Small intestine (tissue), 7 donors: ENCODE measurements at regions not wholly inside any gene's neighbourhood (a gene's known extent, or its start where the extent isn't known, plus 50 kb on each side); places are given as distances from the start of the nearest gene placed in this dataset.

ENCODE experiments used
- DNase-seq, 2 donors: peaks; one replicate each; pipeline versions ENCODE4 v3.0.0 to v3.0.0-alpha.2; 2013
- FAIRE-seq: peaks from 2 replicates; lab custom pipeline; 2012; peaks lifted over from hg19 to GRCh38; lab: Jason Lieb, UNC
- H3K27ac ChIP-seq, 3 donors: one replicate each; pipeline ENCODE4 v1.5.1; 2013; ENCODE audit warnings: low read length in 2 of 3, mild to moderate bottlenecking in 2 of 3, control low read depth in 1 of 3, inconsistent platforms in 1 of 3, low read depth in 1 of 3, moderate library complexity in 1 of 3
- H3K27me3 ChIP-seq, 3 donors: one replicate each; pipeline ENCODE4 v1.6.1; 2013; ENCODE audit warnings: low read length in 3 of 3, inconsistent platforms in 1 of 3; ENCODE audit not compliant: control insufficient read depth in 3 of 3, insufficient read depth in 3 of 3
- H3K36me3 ChIP-seq, 3 donors: one replicate each; pipeline ENCODE4 v1.6.1; 2013; ENCODE audit warnings: low read length in 3 of 3, inconsistent platforms in 1 of 3, low read depth in 1 of 3, mild to moderate bottlenecking in 1 of 3, moderate library complexity in 1 of 3; ENCODE audit not compliant: control insufficient read depth in 3 of 3, insufficient read depth in 2 of 3
- H3K4me1 ChIP-seq, 3 donors: one replicate each; pipeline ENCODE4 v1.6.1; 2013; ENCODE audit warnings: low read length in 2 of 3, inconsistent platforms in 1 of 3, low read depth in 1 of 3, mild to moderate bottlenecking in 1 of 3, moderate library complexity in 1 of 3; ENCODE audit not compliant: control insufficient read depth in 3 of 3, insufficient read depth in 2 of 3
- H3K4me3 ChIP-seq, 3 donors: one replicate each; pipeline ENCODE4 v1.5.1; 2013; ENCODE audit warnings: low read length in 3 of 3, control low read depth in 1 of 3, inconsistent platforms in 1 of 3, low read depth in 1 of 3, mild to moderate bottlenecking in 1 of 3, moderate library complexity in 1 of 3
- H3K9me3 ChIP-seq, 2 donors: one replicate each; pipeline ENCODE4 v1.6.1; 2013; ENCODE audit warnings: low read depth in 1 of 2, low read length in 1 of 2; ENCODE audit not compliant: control insufficient read depth in 2 of 2, insufficient read depth in 1 of 2
- WGBS, 3 donors: extraction: QIAGEN DNeasy Blood & Tissue Kit; methylation state at CpG; one replicate each; pipeline ENCODE4 v1.1.7; 2013; 5-methylcytosine and 5-hydroxymethylcytosine counted together
- donor health status: healthy with polysubstance abuse.
- donor health status: control.
- donor health status: control.
- donor health status: Bipolar disorder and iron deficiency.
- donor health status: healthy.

GRCh38 chr11:134822897-134823296, 410.9 kb upstream of the B3GAT1 start:
- no peak overlapping the region for H3K4me3 ChIP-seq
- no peaks in the 10 kb centered on the region for H3K9me3 ChIP-seq
- peaks cover 0 to 3% (median 0%) of the 10 kb centered on the region in 3 donors for H3K27me3 ChIP-seq
- no peaks in the 10 kb centered on the region for H3K36me3 ChIP-seq
- FAIRE-seq (no peak), DNase-seq (no peak)
- 53 to 80% (median 62%) methylated on average over 8 of the region's 8 CpGs for WGBS, 3 donors
- no peak overlapping the region for H3K27ac ChIP-seq
- H3K4me1 ChIP-seq: peaks cover 0 to 15% (median 5%) of the 10 kb centered on the region in 3 donors

DNA sequence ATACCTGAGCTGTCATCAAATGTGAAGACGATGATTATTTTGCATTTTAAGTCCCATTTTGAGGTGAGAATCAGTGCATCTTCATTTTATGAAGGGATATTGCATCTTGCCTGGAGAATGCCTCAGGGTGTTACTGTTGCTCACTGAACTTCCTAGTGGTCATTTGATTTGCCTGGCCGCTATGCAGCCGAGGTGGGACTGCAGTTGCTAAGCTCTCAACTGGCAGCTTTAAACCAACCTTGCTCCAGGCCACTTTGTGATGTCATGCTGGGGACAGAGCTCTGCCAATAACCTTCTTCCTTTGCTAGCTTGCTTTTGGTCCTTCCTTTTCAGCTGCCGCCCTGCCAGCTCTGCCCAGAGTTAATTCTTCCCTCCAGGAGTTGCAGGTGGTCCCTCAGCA, 409.4 kb upstream of the B3GAT1 start:
- no peaks in the 10 kb centered on the region for H3K36me3 ChIP-seq

GRCh38 chr11:134819041-134819440, 407.0 kb upstream of the B3GAT1 start:
- H3K4me3 ChIP-seq: no peak overlapping the region
- no peaks in the 10 kb centered on the region for H3K9me3 ChIP-seq
- H3K27me3 ChIP-seq: peaks cover 0 to 3% (median 0%) of the 10 kb centered on the region in 3 donors
- no peak for FAIRE-seq
- no peak overlapping the region for H3K27ac ChIP-seq
- H3K4me1 ChIP-seq: peaks cover 0 to 8% (median 0%) of the 10 kb centered on the region in 3 donors
- 33 to 39% (median 38%) methylated on average over 7 of the region's 7 CpGs for WGBS, 3 donors
- DNase-seq: no peak
- H3K36me3 ChIP-seq: no peaks in the 10 kb centered on the region

More for the DNA sequence above, 409.4 kb upstream of the B3GAT1 start:
- peaks cover 0 to 3% (median 0%) of the 10 kb centered on the region in 3 donors for H3K27me3 ChIP-seq
- H3K9me3 ChIP-seq: no peaks in the 10 kb centered on the region
- 72 to 80% (median 78%) methylated on average over 4 of the region's 4 CpGs for WGBS, 3 donors
- H3K27ac ChIP-seq: no peak overlapping the region
- DNase-seq (no peak), FAIRE-seq (no peak)
- peaks cover 0 to 15% (median 5%) of the 10 kb centered on the region in 3 donors for H3K4me1 ChIP-seq
- H3K4me3 ChIP-seq: no peak overlapping the region

GRCh38 chr11:134818516-134818915, 406.5 kb upstream of the B3GAT1 start:
- peak; percentile 74 to 80 for DNase-seq
- no peak overlapping the region for H3K4me3 ChIP-seq
- H3K4me1 ChIP-seq: peaks cover 0 to 7% (median 0%) of the 10 kb centered on the region in 3 donors
- H3K27me3 ChIP-seq: peaks cover 0 to 3% (median 0%) of the 10 kb centered on the region in 3 donors
- no peak for FAIRE-seq
- no peaks in the 10 kb centered on the region for H3K9me3 ChIP-seq
- H3K27ac ChIP-seq: peak overlapping the region in 1 of 3 donors; percentile 13
- no peaks in the 10 kb centered on the region for H3K36me3 ChIP-seq
- 13 to 36% (median 21%) methylated on average over 5 of the region's 5 CpGs for WGBS, 3 donors

DNA sequence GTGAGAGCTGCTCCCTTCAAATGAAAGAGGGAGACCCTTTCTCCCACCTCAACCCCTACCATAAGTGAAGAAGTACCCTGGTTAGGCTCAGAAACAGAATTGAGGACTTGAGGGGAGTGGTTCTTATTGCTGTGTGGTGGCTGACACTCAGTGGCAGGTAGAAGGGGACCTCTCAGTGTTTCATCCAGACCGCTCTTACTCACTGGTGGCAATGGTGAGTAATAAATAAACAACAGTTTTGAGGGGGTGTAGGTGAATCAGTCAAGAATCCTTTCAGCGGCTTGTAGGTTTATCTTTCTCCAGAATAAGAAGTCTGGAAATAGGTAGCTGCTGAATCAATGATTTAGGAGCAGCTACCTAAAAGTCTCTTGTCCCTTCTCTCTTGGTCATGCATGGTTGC, 403.4 kb upstream of the B3GAT1 start:
- no peaks in the 10 kb centered on the region for H3K9me3 ChIP-seq
- 89 to 91% (median 89%) methylated on average over 2 of the region's 2 CpGs for WGBS, 3 donors
- peaks cover 0 to 7% (median 0%) of the 10 kb centered on the region in 3 donors for H3K4me1 ChIP-seq
- no peaks in the 10 kb centered on the region for H3K36me3 ChIP-seq
- no peak overlapping the region for H3K27ac ChIP-seq
- FAIRE-seq: no peak
- no peak overlapping the region for H3K4me3 ChIP-seq
- DNase-seq: no peak
- H3K27me3 ChIP-seq: peaks cover 0 to 3% (median 0%) of the 10 kb centered on the region in 3 donors

DNA sequence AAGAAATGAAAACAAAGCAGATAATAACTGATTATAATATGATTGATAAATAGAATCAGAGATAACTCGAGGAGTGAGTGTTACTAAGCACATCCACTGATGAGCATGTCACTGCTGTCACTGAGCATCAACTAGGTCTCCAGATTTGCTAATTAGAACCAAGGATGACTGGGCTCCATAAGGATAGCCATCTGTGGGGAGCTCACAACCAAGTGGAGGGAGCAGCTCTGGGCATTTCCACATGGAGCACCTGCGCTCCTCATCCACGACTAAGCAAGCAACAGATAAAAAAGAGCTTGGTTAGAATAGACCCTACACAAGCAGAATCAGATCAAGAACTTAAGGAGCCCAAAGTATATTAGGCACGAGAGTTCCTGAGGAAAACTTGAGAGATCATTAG, 396.0 kb upstream of the B3GAT1 start:
- Histone ChIP-seq H3K9me3 (no peaks in the 10 kb centered on the region), H3K27ac (no peak overlapping the region), H3K4me1 (no peaks in the 10 kb centered on the region), H3K27me3 (peaks cover 0 to 7% (median 0%) of the 10 kb centered on the region in 3 donors), H3K4me3 (no peak overlapping the region), H3K36me3 (no peaks in the 10 kb centered on the region)
- DNase-seq (no peak), FAIRE-seq (no peak)
- WGBS, 3 donors: 66 to 84% (median 67%) methylated on average over 4 of the region's 4 CpGs

- no peaks in the 10 kb centered on the region for H3K9me3 ChIP-seq
- no peaks in the 10 kb centered on the region for H3K36me3 ChIP-seq
- DNase-seq (no peak), FAIRE-seq (no peak)
- no peak overlapping the region for H3K27ac ChIP-seq
- H3K4me1 ChIP-seq: no peaks in the 10 kb centered on the region
- 70 to 85% (median 82%) methylated on average over 3 of the region's 3 CpGs for WGBS, 3 donors
- peaks cover 3 to 8% (median 7%) of the 10 kb centered on the region in 3 donors for H3K27me3 ChIP-seq
- no peak overlapping the region for H3K4me3 ChIP-seq
Measured at GRCh38 chr11:134802598-134802997, 390.6 kb upstream of the B3GAT1 start.

- Histone ChIP-seq H3K36me3 (no peaks in the 10 kb centered on the region), H3K27ac (no peak overlapping the region), H3K4me3 (no peak overlapping the region), H3K9me3 (no peaks in the 10 kb centered on the region), H3K4me1 (no peaks in the 10 kb centered on the region), H3K27me3 (peaks cover 3 to 8% (median 7%) of the 10 kb centered on the region in 3 donors)
- no peak for DNase-seq
- FAIRE-seq: no peak
- WGBS, 3 donors: 25 to 36% (median 29%) methylated on average over 6 of the region's 6 CpGs
Measured at GRCh38 chr11:134802116-134802515, 390.1 kb upstream of the B3GAT1 start.

DNA sequence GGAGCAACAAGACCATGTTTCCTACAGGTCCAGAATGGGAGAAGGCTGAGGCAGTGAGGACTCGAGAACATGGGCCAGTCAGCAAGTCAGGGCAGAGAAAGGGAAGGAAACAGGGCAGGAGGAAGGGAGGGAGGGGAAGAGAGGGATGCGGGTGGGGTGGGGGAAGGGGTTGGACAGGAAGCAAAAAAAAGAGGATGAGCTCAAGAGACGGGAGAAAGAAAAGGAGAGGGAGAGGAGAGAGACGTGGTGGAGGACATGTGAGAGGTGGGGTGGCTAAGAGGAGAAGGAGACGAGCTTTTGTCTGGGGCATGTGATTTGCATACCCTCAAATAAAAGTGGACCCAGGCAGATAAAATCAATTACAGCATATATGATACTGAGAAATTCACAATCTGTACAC, 389.5 kb upstream of the B3GAT1 start:
- Histone ChIP-seq H3K27me3 (peaks cover 3 to 8% (median 7%) of the 10 kb centered on the region in 3 donors), H3K27ac (no peak overlapping the region), H3K4me3 (no peak overlapping the region), H3K4me1 (no peaks in the 10 kb centered on the region), H3K9me3 (no peaks in the 10 kb centered on the region), H3K36me3 (no peaks in the 10 kb centered on the region)
- DNase-seq (no peak), FAIRE-seq (no peak)
- 10 to 16% (median 16%) methylated on average over 5 of the region's 5 CpGs for WGBS, 3 donors
